Smooth muscle cell (in vitro differentiated cells): ENCODE measurements at regions not wholly inside any gene's neighbourhood (a gene's known extent, or its start where the extent isn't known, plus 50 kb on each side); places are given as distances from the start of the nearest gene placed in this dataset.

Experiments
- DNase-seq: peaks from one replicate; lab custom pipeline; 2025; ENCODE audit not compliant: unreplicated experiment; lab: John Stamatoyannopoulos, UW
- H2AFZ ChIP-seq: fragments of 200-600 bp; sonication (generic); 2 replicates; pipeline ENCODE4 v1.6.0; 2016; ENCODE audit warnings: antibody characterized with exemption, low read depth, mild to moderate bottlenecking
- H3F3A ChIP-seq: fragments of 200-600 bp; sonication (generic); 2 replicates; pipeline ENCODE4 v1.6.0; 2017; ENCODE audit warnings: antibody characterized with exemption, low read depth
- H3K27ac ChIP-seq: fragments of 200-600 bp; sonication (generic); 2 replicates; pipeline ENCODE4 v1.5.1; 2016; ENCODE audit warnings: low read depth, mild to moderate bottlenecking
- H3K27me3 ChIP-seq: fragments of 200-600 bp; sonication (generic); 2 replicates; pipeline ENCODE4 v1.6.1; 2016; ENCODE audit warnings: low read depth, mild to moderate bottlenecking
- H3K36me3 ChIP-seq: fragments of 200-600 bp; sonication (generic); 2 replicates; pipeline ENCODE4 v1.5.1; 2016; ENCODE audit warnings: low read depth
- H3K4me1 ChIP-seq: fragments of 200-600 bp; sonication (generic); 2 replicates; pipeline ENCODE4 v1.5.1; 2016; ENCODE audit warnings: low read depth
- H3K4me2 ChIP-seq: fragments of 200-600 bp; sonication (generic); 2 replicates; pipeline ENCODE4 v1.6.0; 2016; ENCODE audit warnings: mild to moderate bottlenecking
- H3K4me3 ChIP-seq: fragments of 200-600 bp; sonication (generic); 2 replicates; pipeline ENCODE4 v1.5.1; 2016; ENCODE audit warnings: mild to moderate bottlenecking
- H3K79me2 ChIP-seq: fragments of 200-600 bp; sonication (generic); 2 replicates; pipeline ENCODE4 v1.6.0; 2016; ENCODE audit warnings: low read depth, mild to moderate bottlenecking
- H3K9ac ChIP-seq: fragments of 200-600 bp; sonication (generic); 2 replicates; pipeline ENCODE4 v1.6.0; 2016; ENCODE audit warnings: low read depth
- H3K9me3 ChIP-seq: fragments of 200-600 bp; sonication (generic); replicated peaks from 2 replicates; pipeline ENCODE4 v1.5.1; 2016; ENCODE audit warnings: low read depth
- H4K20me1 ChIP-seq: fragments of 200-600 bp; sonication (generic); 2 replicates; pipeline ENCODE4 v1.6.0; 2016; ENCODE audit warnings: low read depth
- CTCF ChIP-seq: fragments of 200-600 bp; sonication (generic); IDR thresholded peaks from 2 replicates; pipeline ENCODE4 v1.5.1; 2017; ENCODE audit warnings: borderline replicate concordance, mild to moderate bottlenecking, antibody characterized with exemption; ENCODE audit not compliant: insufficient read depth, poor library complexity, severe bottlenecking
- WGBS: methylation state at CpG from one replicate; pipeline ENCODE4 v1.1.7; 2016; ENCODE audit warnings: low lambda C conversion rate; 5-methylcytosine and 5-hydroxymethylcytosine counted together

GRCh38 chr3:124264346-124264745 lies 272.4 kb upstream of the ROPN1 start:
- Histone ChIP-seq H3K4me2 (no peak overlapping the region), H3K4me3 (no peak overlapping the region), H3K36me3 (no peaks in the 10 kb centered on the region), H3K9me3 (no peaks in the 10 kb centered on the region), H4K20me1 (no peaks in the 10 kb centered on the region), H3K9ac (no peak overlapping the region), H3K27me3 (no peaks in the 10 kb centered on the region), H3K27ac (no peak overlapping the region), H3F3A (peaks cover 7% of the 10 kb centered on the region), H3K79me2 (no peaks in the 10 kb centered on the region), H3K4me1 (peaks cover 29% of the 10 kb centered on the region), H2AFZ (no peak overlapping the region)
- 97% methylated on average over 8 of the region's 8 CpGs for WGBS
- DNase-seq = no peak
- TF ChIP-seq CTCF = no peak

- Histone ChIP-seq H3K79me2 (no peaks in the 10 kb centered on the region), H3K27me3 (no peaks in the 10 kb centered on the region), H4K20me1 (no peaks in the 10 kb centered on the region), H3K4me1 (peaks cover 27% of the 10 kb centered on the region), H3K9me3 (no peaks in the 10 kb centered on the region), H3K27ac (no peak overlapping the region), H3F3A (peaks cover 4% of the 10 kb centered on the region), H3K9ac (no peak overlapping the region), H3K4me2 (no peak overlapping the region), H3K4me3 (no peak overlapping the region), H2AFZ (no peak overlapping the region), H3K36me3 (no peaks in the 10 kb centered on the region)
- WGBS = 37% methylated on average over 3 of the region's 3 CpGs
- no peak for TF ChIP-seq CTCF
- DNase-seq = no peak
Observed at GRCh38 chr3:124266487-124266886, 274.6 kb upstream of the ROPN1 start.

GRCh38 chr3:124267406-124267805 lies 275.5 kb upstream of the ROPN1 start:
- Histone ChIP-seq H3K27ac (no peak overlapping the region), H3K36me3 (no peaks in the 10 kb centered on the region), H3K4me2 (no peak overlapping the region), H4K20me1 (no peaks in the 10 kb centered on the region), H2AFZ (no peak overlapping the region), H3F3A (peaks cover 3% of the 10 kb centered on the region), H3K9ac (no peak overlapping the region), H3K4me1 (peaks cover 24% of the 10 kb centered on the region), H3K4me3 (no peak overlapping the region), H3K79me2 (no peaks in the 10 kb centered on the region), H3K27me3 (no peaks in the 10 kb centered on the region), H3K9me3 (no peaks in the 10 kb centered on the region)
- no peak for DNase-seq
- no peak for TF ChIP-seq CTCF

GRCh38 chr3:124268355-124268754 lies 276.4 kb upstream of the ROPN1 start:
- H3K27me3 ChIP-seq = no peaks in the 10 kb centered on the region
- no peaks in the 10 kb centered on the region for H3K9me3 ChIP-seq
- no peak overlapping the region for H3K27ac ChIP-seq
- H3K4me1 ChIP-seq = peaks cover 16% of the 10 kb centered on the region
- H4K20me1 ChIP-seq = no peaks in the 10 kb centered on the region
- no peaks in the 10 kb centered on the region for H3K36me3 ChIP-seq
- H3K79me2 ChIP-seq = no peaks in the 10 kb centered on the region
- H3K4me3 ChIP-seq = no peak overlapping the region
- H3F3A ChIP-seq = no peaks in the 10 kb centered on the region
- H3K9ac ChIP-seq = no peak overlapping the region
- no peak for TF ChIP-seq CTCF
- DNase-seq = no peak
- H2AFZ ChIP-seq = no peak overlapping the region
- 70% methylated on average over 2 of the region's 2 CpGs for WGBS
- H3K4me2 ChIP-seq = no peak overlapping the region
